Ovary (tissue), 3 donors: ENCODE measurements at regions not wholly inside any gene's neighbourhood (a gene's known extent, or its start where the extent isn't known, plus 50 kb on each side); places are given as distances from the start of the nearest gene placed in this dataset.

Experiments used
- EP300 ChIP-seq: sonication (generic); formaldehyde crosslinking; IDR thresholded peaks from one replicate; pipeline ENCODE4 v1.6.1; 2017; ENCODE audit warnings: antibody characterized with exemption
- POLR2A ChIP-seq: fragments of 450-650 bp; IDR thresholded peaks from one replicate; pipeline ENCODE4 v1.6.1; 2017; ENCODE audit warnings: antibody characterized with exemption, mild to moderate bottlenecking, moderate library complexity
- TF ChIP-seq, protein P1 (sequence below), 3 donors: fragments of 450-650 bp in 2 of 3; fragments of 200-600 bp in 1 of 3; IDR thresholded peaks; one replicate each; pipeline versions ENCODE4 v1.5.1 to v1.8.0; 2016 to 2022; ENCODE audit warnings: antibody characterized with exemption in 3 of 3, mild to moderate bottlenecking in 1 of 3
- donor health status: DM: no; HTN: no; CAD: no.

DNA sequence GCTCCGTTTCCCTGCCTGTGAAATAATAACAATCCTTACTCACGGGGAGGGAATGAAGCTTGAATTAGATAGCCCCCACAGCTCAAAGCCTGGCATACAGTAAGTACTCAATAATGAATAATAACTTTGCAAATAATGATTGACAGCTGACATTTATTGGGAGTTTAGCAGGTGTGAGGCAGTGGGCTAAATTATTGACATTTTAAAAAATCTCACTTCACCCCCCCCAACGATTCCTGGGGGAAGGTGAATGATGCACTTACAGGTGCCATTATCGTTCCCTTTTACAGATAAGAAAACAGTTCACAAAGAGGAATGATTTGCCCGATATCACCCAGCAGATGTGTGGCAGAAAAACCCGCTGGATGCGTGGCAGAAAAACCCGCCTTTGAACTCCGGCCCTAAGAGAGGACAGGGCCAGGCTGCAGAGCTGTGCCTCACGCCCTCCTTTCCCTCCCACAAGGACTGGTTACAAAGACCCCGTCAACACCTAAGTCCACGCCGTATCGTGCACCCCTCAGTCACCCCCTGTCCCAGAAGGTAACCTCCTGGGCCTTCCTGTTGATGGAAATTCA, 114.2 kb upstream of the PTPN1 start:
- TF ChIP-seq, protein P1, sequence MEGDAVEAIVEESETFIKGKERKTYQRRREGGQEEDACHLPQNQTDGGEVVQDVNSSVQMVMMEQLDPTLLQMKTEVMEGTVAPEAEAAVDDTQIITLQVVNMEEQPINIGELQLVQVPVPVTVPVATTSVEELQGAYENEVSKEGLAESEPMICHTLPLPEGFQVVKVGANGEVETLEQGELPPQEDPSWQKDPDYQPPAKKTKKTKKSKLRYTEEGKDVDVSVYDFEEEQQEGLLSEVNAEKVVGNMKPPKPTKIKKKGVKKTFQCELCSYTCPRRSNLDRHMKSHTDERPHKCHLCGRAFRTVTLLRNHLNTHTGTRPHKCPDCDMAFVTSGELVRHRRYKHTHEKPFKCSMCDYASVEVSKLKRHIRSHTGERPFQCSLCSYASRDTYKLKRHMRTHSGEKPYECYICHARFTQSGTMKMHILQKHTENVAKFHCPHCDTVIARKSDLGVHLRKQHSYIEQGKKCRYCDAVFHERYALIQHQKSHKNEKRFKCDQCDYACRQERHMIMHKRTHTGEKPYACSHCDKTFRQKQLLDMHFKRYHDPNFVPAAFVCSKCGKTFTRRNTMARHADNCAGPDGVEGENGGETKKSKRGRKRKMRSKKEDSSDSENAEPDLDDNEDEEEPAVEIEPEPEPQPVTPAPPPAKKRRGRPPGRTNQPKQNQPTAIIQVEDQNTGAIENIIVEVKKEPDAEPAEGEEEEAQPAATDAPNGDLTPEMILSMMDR (IDR thresholded peaks at IDR 0.05): no peak
- TF ChIP-seq POLR2A: no peak
- TF ChIP-seq EP300: no peak
